ENCODE measurements at regions not wholly inside any gene's neighbourhood (a gene's known extent, or its start where the extent isn't known, plus 50 kb on each side); places are given as distances from the start of the nearest gene placed in this dataset.
"Not testable (repeated sequence)": the region's sequence is repeated elsewhere in the genome, so short reads cannot be mapped to it uniquely, and the experiment has no call there.

GRCh38 chr2:128671981-128672757 lies 353.5 kb upstream of the HS6ST1 start:
- not testable (repeated sequence) for DNase-seq

GRCh38 chr2:128679680-128680079 lies 361.0 kb upstream of the HS6ST1 start:
- not testable (repeated sequence) for DNase-seq

GRCh38 chr2:128681507-128681906 lies 362.8 kb upstream of the HS6ST1 start:
- no peak for DNase-seq

DNA sequence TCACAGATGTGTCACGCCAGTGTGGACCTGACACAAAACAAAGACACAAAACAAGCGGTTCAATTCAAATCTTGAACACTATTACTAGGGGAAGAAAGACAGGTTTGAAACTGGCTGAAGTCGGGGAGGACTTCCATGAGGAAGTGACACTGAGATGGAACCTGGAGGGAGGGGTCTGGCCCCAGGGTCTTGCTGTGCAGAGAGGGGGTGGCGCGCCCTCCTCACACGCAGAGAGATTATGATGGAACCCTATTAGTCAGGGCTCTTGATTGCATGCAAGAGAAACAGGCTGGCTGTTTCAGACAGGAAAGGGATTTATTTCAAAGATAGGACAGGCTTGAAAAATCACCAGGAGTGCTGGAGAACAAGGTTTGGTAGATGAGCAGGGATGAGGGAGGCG lies 363.6 kb upstream of the HS6ST1 start:
- DNase-seq, result no peak

GRCh38 chr2:128682729-128683284 lies 364.1 kb upstream of the HS6ST1 start:
- no peak for DNase-seq

GRCh38 chr2:128684523-128684922 lies 365.9 kb upstream of the HS6ST1 start:
- no peak for DNase-seq

GRCh38 chr2:128685841-128686496 lies 367.3 kb upstream of the HS6ST1 start:
- DNase-seq, result no peak

GRCh38 chr2:128686497-128686859 lies 367.8 kb upstream of the HS6ST1 start:
- no peak for DNase-seq

GRCh38 chr2:128686881-128687555 lies 368.4 kb upstream of the HS6ST1 start:
- no peak for DNase-seq

DNA sequence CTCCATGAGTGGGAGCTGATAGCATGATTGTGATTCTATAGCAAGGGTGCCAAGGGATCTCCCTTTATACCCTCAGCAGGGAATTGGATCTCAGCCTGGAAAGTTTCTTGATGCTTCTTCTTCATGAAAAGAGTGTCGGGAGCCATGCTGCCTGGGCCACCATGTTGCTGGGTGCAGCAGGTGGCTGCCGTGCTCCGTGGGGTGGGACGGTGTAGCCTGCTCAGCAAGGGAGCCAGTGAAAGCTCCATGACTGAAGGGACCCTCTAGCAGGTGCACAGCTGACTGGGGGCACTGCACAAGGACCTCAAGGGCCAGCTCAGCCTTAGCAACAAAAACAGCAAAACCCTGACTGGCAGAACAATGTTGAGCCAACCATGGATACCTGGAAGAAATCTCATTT lies 368.9 kb upstream of the HS6ST1 start:
- no peak for DNase-seq

GRCh38 chr2:128689971-128690370 lies 371.3 kb upstream of the HS6ST1 start:
- no peak for DNase-seq

DNA sequence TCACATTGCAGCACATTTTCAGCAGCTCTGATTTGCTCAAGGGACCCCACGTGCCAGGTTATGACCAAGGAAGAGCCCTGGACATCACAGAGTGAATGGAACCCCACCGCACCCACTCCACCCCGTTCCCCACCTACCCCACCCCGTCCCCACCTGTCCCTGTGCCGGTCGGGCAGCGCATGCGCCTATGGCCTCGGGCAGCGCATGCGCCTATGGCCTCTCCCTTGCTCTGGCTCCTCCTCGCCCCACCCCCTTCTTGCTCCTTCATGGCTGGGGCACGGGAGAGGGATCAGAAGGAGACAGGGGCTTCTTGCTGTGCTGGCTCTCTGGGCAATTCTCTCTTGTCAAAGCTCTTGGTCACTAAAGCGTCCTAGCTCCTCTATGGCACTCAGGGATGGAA lies 371.8 kb upstream of the HS6ST1 start:
- DNase-seq, result no peak

- DNase-seq, result no peak
These were observed 372.2 kb upstream of the HS6ST1 start for GRCh38 chr2:128690869-128691268.

- no peak for DNase-seq
These were observed 372.9 kb upstream of the HS6ST1 start for GRCh38 chr2:128691526-128691925.

- no peak for DNase-seq
These were observed 374.5 kb upstream of the HS6ST1 start for GRCh38 chr2:128692895-128693742.

DNA sequence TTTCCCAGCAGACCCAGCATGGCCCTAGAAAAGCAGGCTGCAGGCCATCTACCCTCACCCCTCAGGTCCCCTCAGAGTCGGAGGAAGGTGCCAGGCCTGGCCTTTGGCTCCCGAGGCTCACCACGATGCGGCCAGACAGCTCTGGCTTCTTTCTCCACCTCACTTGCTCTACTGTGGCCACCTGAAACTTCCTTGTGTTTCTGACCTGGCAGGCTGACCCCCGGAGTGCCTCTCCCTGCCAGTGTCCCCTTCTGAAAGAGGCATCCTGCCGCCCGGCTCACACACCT lies 375.0 kb upstream of the HS6ST1 start:
- no peak for DNase-seq

DNA sequence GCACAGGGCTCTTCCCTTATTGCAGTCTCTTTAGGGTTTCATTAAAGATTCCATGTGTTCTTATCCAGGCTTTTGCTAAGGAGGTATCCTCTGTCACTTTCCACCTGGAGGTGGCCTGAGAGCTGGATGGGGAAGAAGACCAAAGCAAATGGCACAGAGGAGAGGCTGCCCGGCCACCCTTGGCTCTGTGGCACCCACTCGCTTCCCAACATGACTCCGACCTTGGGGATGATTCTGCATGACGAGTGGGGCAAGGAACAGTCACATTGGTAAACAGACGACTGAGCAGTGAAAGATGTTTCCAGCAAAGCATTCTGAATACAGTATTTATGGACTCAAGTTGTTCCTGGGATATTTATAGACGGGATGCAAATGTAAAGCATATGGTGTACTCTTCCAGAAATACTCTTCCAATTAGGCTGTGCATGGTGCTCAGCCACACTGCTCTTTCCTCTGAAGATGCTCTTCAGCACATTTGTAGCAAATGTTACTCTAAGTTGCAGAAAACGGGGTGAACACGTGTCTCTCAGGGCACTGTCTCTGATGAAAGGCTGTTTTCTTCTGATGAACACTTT lies 377.1 kb upstream of the HS6ST1 start:
- DNase-seq, result no peak

DNA sequence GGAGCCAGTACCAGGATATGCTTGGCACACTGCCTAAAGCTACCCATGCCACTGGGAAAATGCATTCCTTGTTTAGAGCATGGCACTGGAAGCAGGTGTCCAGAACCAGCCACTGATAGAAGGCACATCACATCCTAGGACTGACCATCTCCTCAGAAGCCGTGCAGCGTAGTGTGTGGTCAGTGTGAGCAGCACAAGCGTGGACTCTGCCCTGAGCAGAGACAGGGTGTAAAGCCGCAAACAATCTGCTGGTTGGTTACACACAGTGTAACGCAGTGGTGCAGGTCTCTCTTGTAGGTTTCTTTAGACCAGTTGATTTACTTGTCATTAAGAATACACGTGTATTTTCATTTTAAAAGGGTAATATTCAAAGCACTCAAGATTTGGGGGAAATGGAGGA lies 377.8 kb upstream of the HS6ST1 start:
- DNase-seq, result no peak

- DNase-seq, result no peak
These were observed 382.8 kb upstream of the HS6ST1 start for GRCh38 chr2:128701418-128701817.

GRCh38 chr2:128702616-128703015 lies 383.9 kb upstream of the HS6ST1 start:
- DNase-seq, result no peak

DNA sequence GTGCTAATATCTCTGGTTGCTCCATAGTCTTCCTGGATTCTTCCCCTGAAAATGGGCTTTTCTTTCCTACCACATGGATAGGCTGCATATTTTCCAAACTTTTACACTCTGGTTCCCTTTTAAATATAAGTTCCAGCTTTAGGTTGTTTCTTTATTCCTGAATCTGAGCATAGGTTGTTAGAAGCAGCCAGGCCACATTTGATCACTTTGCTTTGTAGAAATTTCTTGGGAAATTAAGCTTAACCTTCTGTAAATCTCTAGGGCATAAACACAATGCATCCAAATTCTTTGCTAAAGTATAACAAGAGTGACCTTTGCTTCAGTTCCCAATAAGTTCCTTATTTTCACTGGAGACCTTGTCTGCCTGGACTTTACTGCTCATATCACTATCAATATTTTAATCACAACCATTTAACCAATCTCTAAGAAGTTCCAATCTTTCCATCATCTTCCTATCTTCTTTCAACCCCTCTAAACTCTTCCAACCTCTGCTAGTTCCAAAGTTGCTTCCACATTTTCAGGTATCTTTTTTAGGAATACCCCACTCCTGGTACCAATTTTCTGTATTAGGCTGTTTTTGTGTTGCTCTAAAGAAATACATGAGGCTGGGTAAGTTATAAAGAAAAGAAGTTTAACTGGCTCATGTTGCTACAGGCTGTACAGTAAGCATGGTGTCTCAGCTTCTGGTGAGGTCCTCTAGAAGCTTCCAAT lies 389.6 kb upstream of the HS6ST1 start:
- DNase-seq, result no peak

- DNase-seq, result no peak
These were observed 391.6 kb upstream of the HS6ST1 start for GRCh38 chr2:128710242-128710641.

Measured in NCI-H69 (cell line).